Left lung (tissue), 4 donors: ENCODE measurements at regions not wholly inside any gene's neighbourhood (a gene's known extent, or its start where the extent isn't known, plus 50 kb on each side); places are given as distances from the start of the nearest gene placed in this dataset.
A peak's percentile ranks its signal among the peaks of the same experiment; 100 is the strongest.

Experiments used
- ATAC-seq: fragments of 200-7000 bp; cut with Tn5 transposase; one replicate; pipeline ENCODE4 v1.9.1; 2020; ENCODE audit warnings: moderate library complexity
- DNase-seq, 4 donors: peaks; one replicate each; pipeline ENCODE4 v3.0.0-alpha.2; 2013 to 2020
- H3K27ac ChIP-seq, 2 donors: fragments of 200-600 bp; sonication (generic) in 1 of 2; one replicate each; pipeline versions ENCODE4 v1.5.0 to v1.8.0; 2020 to 2021
- H3K27me3 ChIP-seq, 2 donors: fragments of 200-600 bp; sonication (generic) in 1 of 2; one replicate each; pipeline versions ENCODE4 v1.5.0 to v1.8.0; 2020 to 2021
- H3K36me3 ChIP-seq, 2 donors: fragments of 200-600 bp; sonication (generic) in 1 of 2; one replicate each; pipeline versions ENCODE4 v1.5.0 to v1.8.0; 2020 to 2021
- H3K4me1 ChIP-seq, 2 donors: fragments of 200-600 bp; one replicate each; pipeline ENCODE4 v1.8.0; 2021
- H3K4me3 ChIP-seq, 2 donors: fragments of 200-600 bp; sonication (generic) in 1 of 2; one replicate each; pipeline versions ENCODE4 v1.5.0 to v1.8.0; 2020 to 2021; ENCODE audit warnings: mild to moderate bottlenecking in 1 of 2
- H3K9me3 ChIP-seq, 2 donors: fragments of 200-600 bp; sonication (generic) in 1 of 2; one replicate each; pipeline versions ENCODE4 v1.5.0 to v1.8.0; 2020 to 2021
- CTCF ChIP-seq, 2 donors: fragments of 200-600 bp; sonication (generic) in 1 of 2; IDR thresholded peaks; one replicate each; pipeline versions ENCODE4 v1.5.0 to v1.8.0; 2021; ENCODE audit warnings: antibody characterized with exemption in 2 of 2
- intact Hi-C, 2 donors: fragments of 100-400 bp; cut with DNase I; formaldehyde crosslinking; loops; one replicate each; pipeline versions ENCODE4 v1.11.2 to v1.14.2; 2022
- donor health status: DM: no; HTN: yes; CAD: no.
- donor health status: DM: no; HTN: no; CAD: no.

GRCh38 chr11:119875841-119876600 is 147.0 kb upstream of the NECTIN1 start:
- no peak overlapping the region for H3K4me3 ChIP-seq
- no peaks in the 10 kb centered on the region for H3K36me3 ChIP-seq
- peaks cover 0 to 68% of the 10 kb centered on the region in 2 donors for H3K27me3 ChIP-seq
- H3K4me1 ChIP-seq, result no peaks in the 10 kb centered on the region
- TF ChIP-seq CTCF (IDR thresholded peaks at IDR 0.05), result no peak
- no peak overlapping the region for H3K27ac ChIP-seq
- no peaks in the 10 kb centered on the region for H3K9me3 ChIP-seq
- DNase-seq (peak in 1 of 4 donors; percentile 48), ATAC-seq (no peak)
- intact Hi-C loops, result no loop called here

GRCh38 chr11:119874660-119875238 is 145.7 kb upstream of the NECTIN1 start:
- TF ChIP-seq CTCF (IDR thresholded peaks at IDR 0.05), result no peak
- no peaks in the 10 kb centered on the region for H3K36me3 ChIP-seq
- peaks cover 0 to 68% of the 10 kb centered on the region in 2 donors for H3K27me3 ChIP-seq
- H3K4me1 ChIP-seq, result no peaks in the 10 kb centered on the region
- intact Hi-C loops, result no loop called here
- H3K27ac ChIP-seq, result no peak overlapping the region
- no peak for DNase-seq
- no peak for ATAC-seq
- H3K9me3 ChIP-seq, result no peaks in the 10 kb centered on the region
- no peak overlapping the region for H3K4me3 ChIP-seq

- Histone ChIP-seq H3K9me3 (no peaks in the 10 kb centered on the region), H3K4me1 (no peaks in the 10 kb centered on the region), H3K36me3 (no peaks in the 10 kb centered on the region), H3K27ac (no peak overlapping the region), H3K4me3 (no peak overlapping the region), H3K27me3 (peaks cover 0 to 72% of the 10 kb centered on the region in 2 donors)
- intact Hi-C loops, result no loop called here
- ATAC-seq (no peak), DNase-seq (no peak)
- no peak for TF ChIP-seq CTCF (IDR thresholded peaks at IDR 0.05)
Observed at GRCh38 chr11:119873761-119874421, 144.9 kb upstream of the NECTIN1 start.

GRCh38 chr11:119872611-119873310 is 143.8 kb upstream of the NECTIN1 start:
- H3K27ac ChIP-seq, result no peak overlapping the region
- ATAC-seq (no peak), DNase-seq (no peak)
- H3K36me3 ChIP-seq, result no peaks in the 10 kb centered on the region
- intact Hi-C loops, result no loop called here
- H3K27me3 ChIP-seq, result peaks cover 0 to 83% of the 10 kb centered on the region in 2 donors
- no peak overlapping the region for H3K4me3 ChIP-seq
- TF ChIP-seq CTCF (IDR thresholded peaks at IDR 0.05), result no peak
- H3K9me3 ChIP-seq, result no peaks in the 10 kb centered on the region
- H3K4me1 ChIP-seq, result no peaks in the 10 kb centered on the region
